Loucy (cell line): ENCODE measurements at regions not wholly inside any gene's neighbourhood (a gene's known extent, or its start where the extent isn't known, plus 50 kb on each side); places are given as distances from the start of the nearest gene placed in this dataset.
"Not testable (repeated sequence)": the region's sequence is repeated elsewhere in the genome, so short reads cannot be mapped to it uniquely, and the experiment has no call there.

Source experiments
- H2AFZ ChIP-seq: fragments of 200-600 bp; sonication (generic); 2 replicates; pipeline ENCODE4 v1.6.0; 2016; ENCODE audit warnings: antibody characterized with exemption, mild to moderate bottlenecking, low read length, moderate library complexity
- H3F3A ChIP-seq: fragments of 200-600 bp; 2 replicates; pipeline ENCODE4 v1.6.0; 2016; ENCODE audit warnings: antibody characterized with exemption, low read depth, mild to moderate bottlenecking
- H3K27me3 ChIP-seq: fragments of 200-600 bp; sonication (generic); 2 replicates; pipeline ENCODE4 v1.6.1; 2014; ENCODE audit warnings: low read length, mild to moderate bottlenecking; ENCODE audit not compliant: insufficient read depth, poor library complexity, severe bottlenecking
- H3K36me3 ChIP-seq: fragments of 200-600 bp; sonication (generic); 2 replicates; pipeline ENCODE4 v1.6.1; 2016; ENCODE audit warnings: low read length; ENCODE audit not compliant: insufficient read depth
- H3K4me1 ChIP-seq: fragments of 200-600 bp; sonication (generic); 2 replicates; pipeline ENCODE4 v1.5.1; 2014; ENCODE audit warnings: low read length, mild to moderate bottlenecking; ENCODE audit not compliant: insufficient read depth, poor library complexity, severe bottlenecking
- H3K4me2 ChIP-seq: fragments of 200-600 bp; sonication (generic); 2 replicates; pipeline ENCODE4 v1.6.0; 2014; ENCODE audit warnings: antibody characterized with exemption, low read length, low read depth, mild to moderate bottlenecking; ENCODE audit not compliant: poor library complexity, severe bottlenecking
- H3K4me3 ChIP-seq: fragments of 200-600 bp; sonication (generic); 2 replicates; pipeline ENCODE4 v1.5.1; 2014; ENCODE audit warnings: low read length, mild to moderate bottlenecking, mixed read lengths; ENCODE audit not compliant: poor library complexity, severe bottlenecking
- H3K79me2 ChIP-seq: fragments of 200-600 bp; sonication (generic); 2 replicates; pipeline ENCODE4 v1.6.1; 2014; ENCODE audit warnings: low read length; ENCODE audit not compliant: insufficient read depth
- H3K9ac ChIP-seq: fragments of 200-600 bp; sonication (generic); 2 replicates; pipeline ENCODE4 v1.6.0; 2014; ENCODE audit warnings: mild to moderate bottlenecking, low read depth, low read length, moderate library complexity; ENCODE audit not compliant: poor library complexity, severe bottlenecking
- H3K9me2 ChIP-seq: fragments of 200-600 bp; sonication (generic); replicated peaks from 2 replicates; pipeline ENCODE4 v1.6.1; 2016; ENCODE audit warnings: low read depth, low read length, mixed read lengths
- H3K9me3 ChIP-seq: fragments of 200-600 bp; sonication (generic); 2 replicates; pipeline ENCODE4 v1.6.1; 2014; ENCODE audit warnings: mild to moderate bottlenecking, antibody characterized with exemption, low read length, low read depth; ENCODE audit not compliant: insufficient read depth
- H4K20me1 ChIP-seq: fragments of 200-600 bp; sonication (generic); 2 replicates; pipeline ENCODE4 v1.6.0; 2014; ENCODE audit warnings: antibody characterized with exemption, low read length, mild to moderate bottlenecking; ENCODE audit not compliant: insufficient read depth, poor library complexity, severe bottlenecking
- EZH2phosphoT487 ChIP-seq: fragments of 200-600 bp; IDR thresholded peaks from 2 replicates; pipeline ENCODE4 v1.6.1; 2018; ENCODE audit warnings: antibody characterized with exemption, mild to moderate bottlenecking, moderate library complexity, borderline replicate concordance
- TF ChIP-seq, protein P1 (sequence below): fragments of 200-600 bp; sonication (generic); conservative IDR thresholded peaks from 2 replicates; pipeline ENCODE4 v1.5.1; 2014; ENCODE audit warnings: mild to moderate bottlenecking, antibody characterized with exemption, low read length

DNA sequence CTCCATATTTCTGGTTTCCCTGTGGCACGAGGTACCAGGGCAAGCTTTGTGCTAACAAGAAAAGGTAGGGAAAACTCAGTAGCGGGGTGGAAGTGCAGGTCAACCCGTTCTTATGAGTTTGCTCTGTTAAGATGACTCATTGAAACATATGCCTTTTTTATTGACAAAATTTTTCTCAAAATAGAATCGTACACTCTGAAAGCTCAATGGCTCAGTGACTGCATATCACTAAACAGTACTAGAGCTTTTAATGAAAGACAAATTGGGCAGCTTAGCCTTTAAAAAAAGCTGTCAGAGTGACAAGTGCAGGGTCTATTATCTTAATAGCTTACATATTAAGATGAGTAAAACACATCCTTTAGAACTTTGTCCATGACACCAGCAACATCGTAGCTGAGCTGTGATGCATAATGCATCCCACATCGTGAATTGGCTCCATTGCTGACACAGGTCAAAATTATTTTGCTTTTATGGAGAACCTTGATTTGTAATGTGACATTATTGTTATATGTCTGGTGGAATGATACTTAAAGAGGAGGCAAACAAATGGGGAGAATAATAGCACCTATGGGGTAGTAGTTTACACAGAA, 264.4 kb downstream of the ETV1 start:
- H2AFZ ChIP-seq = no peak overlapping the region
- H3K9me2 ChIP-seq = no peaks in the 10 kb centered on the region
- H3K9ac ChIP-seq = no peak overlapping the region
- H3K27me3 ChIP-seq = no peaks in the 10 kb centered on the region
- no peaks in the 10 kb centered on the region for H3K4me1 ChIP-seq
- no peak overlapping the region for H3K4me3 ChIP-seq
- no peak overlapping the region for H3K4me2 ChIP-seq
- H4K20me1 ChIP-seq = no peaks in the 10 kb centered on the region
- H3K9me3 ChIP-seq = no peaks in the 10 kb centered on the region
- no peak for TF ChIP-seq EZH2phosphoT487
- no peaks in the 10 kb centered on the region for H3K36me3 ChIP-seq
- H3F3A ChIP-seq = no peaks in the 10 kb centered on the region
- no peaks in the 10 kb centered on the region for H3K79me2 ChIP-seq

DNA sequence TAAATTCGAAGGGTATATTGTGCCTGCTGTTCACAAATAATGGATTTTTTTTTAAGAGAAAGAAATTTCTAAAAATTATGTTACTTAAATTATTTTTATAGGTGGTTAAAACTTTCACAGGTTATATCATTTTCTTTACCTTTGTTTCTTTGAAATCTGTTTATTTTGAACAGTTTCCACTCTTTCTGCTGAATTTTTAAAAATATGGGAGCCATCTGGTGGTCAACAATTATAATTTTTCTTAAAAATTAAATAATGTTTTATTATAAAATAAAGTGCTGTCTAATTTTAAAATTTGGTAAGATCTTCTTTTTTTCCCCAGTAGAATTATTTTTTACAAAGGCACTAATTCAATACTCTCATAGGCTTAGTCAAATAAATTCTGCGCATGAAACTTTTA, 263.9 kb downstream of the ETV1 start:
- TF ChIP-seq EZH2phosphoT487 = no peak
- TF ChIP-seq, protein P1, sequence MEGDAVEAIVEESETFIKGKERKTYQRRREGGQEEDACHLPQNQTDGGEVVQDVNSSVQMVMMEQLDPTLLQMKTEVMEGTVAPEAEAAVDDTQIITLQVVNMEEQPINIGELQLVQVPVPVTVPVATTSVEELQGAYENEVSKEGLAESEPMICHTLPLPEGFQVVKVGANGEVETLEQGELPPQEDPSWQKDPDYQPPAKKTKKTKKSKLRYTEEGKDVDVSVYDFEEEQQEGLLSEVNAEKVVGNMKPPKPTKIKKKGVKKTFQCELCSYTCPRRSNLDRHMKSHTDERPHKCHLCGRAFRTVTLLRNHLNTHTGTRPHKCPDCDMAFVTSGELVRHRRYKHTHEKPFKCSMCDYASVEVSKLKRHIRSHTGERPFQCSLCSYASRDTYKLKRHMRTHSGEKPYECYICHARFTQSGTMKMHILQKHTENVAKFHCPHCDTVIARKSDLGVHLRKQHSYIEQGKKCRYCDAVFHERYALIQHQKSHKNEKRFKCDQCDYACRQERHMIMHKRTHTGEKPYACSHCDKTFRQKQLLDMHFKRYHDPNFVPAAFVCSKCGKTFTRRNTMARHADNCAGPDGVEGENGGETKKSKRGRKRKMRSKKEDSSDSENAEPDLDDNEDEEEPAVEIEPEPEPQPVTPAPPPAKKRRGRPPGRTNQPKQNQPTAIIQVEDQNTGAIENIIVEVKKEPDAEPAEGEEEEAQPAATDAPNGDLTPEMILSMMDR = no peak
- Histone ChIP-seq H3F3A (no peaks in the 10 kb centered on the region), H4K20me1 (no peaks in the 10 kb centered on the region), H3K4me1 (no peaks in the 10 kb centered on the region), H3K9me2 (no peaks in the 10 kb centered on the region), H3K79me2 (no peaks in the 10 kb centered on the region), H3K36me3 (no peaks in the 10 kb centered on the region), H3K9me3 (no peaks in the 10 kb centered on the region), H3K9ac (no peak overlapping the region), H2AFZ (no peak overlapping the region), H3K27me3 (no peaks in the 10 kb centered on the region), H3K4me3 (no peak overlapping the region), H3K4me2 (no peak overlapping the region)

DNA sequence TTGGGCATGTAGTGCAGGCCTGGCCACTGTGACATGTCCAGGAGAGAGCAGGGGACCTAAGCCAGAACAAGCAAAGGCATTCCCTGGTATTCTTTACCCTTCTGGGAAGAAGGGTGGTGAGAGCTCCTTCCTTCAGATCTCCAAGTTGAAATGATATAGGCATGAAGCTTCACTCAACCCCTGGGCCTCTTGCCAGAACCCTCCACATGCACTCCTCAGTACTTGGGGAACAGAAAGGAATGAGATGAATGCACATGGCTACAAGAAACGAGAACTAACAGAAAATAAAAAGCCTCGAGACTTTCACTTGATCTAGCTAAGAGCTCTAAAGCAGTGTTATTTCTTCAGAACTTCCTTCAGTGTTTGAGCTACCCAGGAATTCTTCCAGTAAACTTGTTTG, 262.2 kb downstream of the ETV1 start:
- Histone ChIP-seq H4K20me1 (no peaks in the 10 kb centered on the region), H3K27me3 (no peaks in the 10 kb centered on the region), H3K36me3 (no peaks in the 10 kb centered on the region), H3K4me3 (no peak overlapping the region), H3K4me2 (no peak overlapping the region), H3K79me2 (no peaks in the 10 kb centered on the region), H3K9me2 (no peaks in the 10 kb centered on the region), H3K4me1 (no peaks in the 10 kb centered on the region), H3F3A (no peaks in the 10 kb centered on the region), H2AFZ (no peak overlapping the region), H3K9ac (no peak overlapping the region), H3K9me3 (no peaks in the 10 kb centered on the region)
- no peak for TF ChIP-seq EZH2phosphoT487
- TF ChIP-seq, protein P1 = no peak

DNA sequence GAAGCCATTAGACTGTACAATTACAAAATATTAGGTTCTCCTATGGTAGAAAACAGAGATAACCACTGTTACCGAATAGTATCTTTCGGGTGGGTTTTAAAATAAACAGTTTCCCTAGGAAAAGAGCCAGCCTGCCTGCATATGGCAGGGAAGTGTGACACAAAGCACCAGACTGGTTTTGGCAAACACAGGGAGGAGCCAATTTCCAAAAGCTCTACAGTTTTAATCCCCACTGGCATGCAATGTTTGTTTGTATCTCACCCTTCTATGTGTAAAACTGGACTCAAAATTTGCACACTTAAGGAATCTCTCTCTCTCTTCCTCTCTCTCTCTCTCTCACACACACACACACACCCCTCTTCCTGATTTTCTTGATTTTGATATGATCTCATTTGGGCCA, 261.7 kb downstream of the ETV1 start:
- no peaks in the 10 kb centered on the region for H3K79me2 ChIP-seq
- no peaks in the 10 kb centered on the region for H4K20me1 ChIP-seq
- no peaks in the 10 kb centered on the region for H3K4me1 ChIP-seq
- no peaks in the 10 kb centered on the region for H3K27me3 ChIP-seq
- no peaks in the 10 kb centered on the region for H3K36me3 ChIP-seq
- no peak overlapping the region for H3K9ac ChIP-seq
- no peaks in the 10 kb centered on the region for H3K9me2 ChIP-seq
- H3K4me2 ChIP-seq = no peak overlapping the region
- H3F3A ChIP-seq = no peaks in the 10 kb centered on the region
- no peaks in the 10 kb centered on the region for H3K9me3 ChIP-seq
- TF ChIP-seq EZH2phosphoT487 = no peak
- TF ChIP-seq, protein P1 = no peak
- H2AFZ ChIP-seq = no peak overlapping the region
- H3K4me3 ChIP-seq = no peak overlapping the region

DNA sequence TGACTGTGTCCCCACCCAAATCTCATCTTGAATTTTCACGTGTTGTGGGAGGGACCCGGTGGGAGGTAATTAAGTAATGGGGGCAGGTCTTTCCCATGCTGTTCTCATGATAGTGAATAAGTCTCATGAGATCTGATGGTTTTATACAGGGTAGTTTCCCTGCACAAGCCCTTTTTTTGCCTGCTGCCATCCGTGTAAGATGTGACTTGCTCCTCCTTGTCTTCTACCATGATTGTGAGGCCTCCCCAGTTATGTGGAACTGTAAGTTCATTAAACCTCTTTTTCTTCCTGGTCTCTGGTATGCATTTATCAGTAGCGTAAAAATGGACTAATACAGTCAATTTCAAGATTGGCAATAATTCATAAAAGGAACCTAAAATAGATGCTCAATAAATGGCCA, 261.0 kb downstream of the ETV1 start:
- not testable (repeated sequence) for H2AFZ ChIP-seq, H3K79me2 ChIP-seq, H3K9me3 ChIP-seq, H3K4me3 ChIP-seq, H3K4me1 ChIP-seq, H3K36me3 ChIP-seq, H3K9me2 ChIP-seq, H3K9ac ChIP-seq, H3K4me2 ChIP-seq, H3K27me3 ChIP-seq, H3F3A ChIP-seq, H4K20me1 ChIP-seq
